ENCODE measurements at regions not wholly inside any gene's neighbourhood (a gene's known extent, or its start where the extent isn't known, plus 50 kb on each side); places are given as distances from the start of the nearest gene placed in this dataset.
"Not testable (repeated sequence)": the region's sequence is repeated elsewhere in the genome, so short reads cannot be mapped to it uniquely, and the experiment has no call there.

DNA sequence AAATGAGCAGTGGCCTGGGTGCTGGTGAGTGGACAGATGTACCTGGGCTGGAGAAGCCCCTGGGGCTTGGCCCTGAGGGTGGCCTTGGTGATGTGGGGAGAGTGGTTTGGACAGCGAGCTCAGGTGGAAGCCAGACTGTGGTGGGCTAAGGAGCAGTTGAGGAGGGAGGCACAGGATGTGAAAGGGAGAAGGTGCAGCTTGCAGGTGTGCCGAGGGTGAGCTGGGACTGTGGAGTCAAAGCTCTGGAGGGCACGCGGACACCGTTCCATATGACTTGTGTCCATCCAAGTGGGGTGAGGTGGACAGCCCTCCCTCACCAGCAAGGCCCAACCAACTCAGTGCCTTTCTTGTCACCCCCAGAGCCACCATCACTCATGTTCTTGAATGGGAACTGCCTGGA lies 170.8 kb upstream of the ZNF267 start:
- no peak for DNase-seq

DNA sequence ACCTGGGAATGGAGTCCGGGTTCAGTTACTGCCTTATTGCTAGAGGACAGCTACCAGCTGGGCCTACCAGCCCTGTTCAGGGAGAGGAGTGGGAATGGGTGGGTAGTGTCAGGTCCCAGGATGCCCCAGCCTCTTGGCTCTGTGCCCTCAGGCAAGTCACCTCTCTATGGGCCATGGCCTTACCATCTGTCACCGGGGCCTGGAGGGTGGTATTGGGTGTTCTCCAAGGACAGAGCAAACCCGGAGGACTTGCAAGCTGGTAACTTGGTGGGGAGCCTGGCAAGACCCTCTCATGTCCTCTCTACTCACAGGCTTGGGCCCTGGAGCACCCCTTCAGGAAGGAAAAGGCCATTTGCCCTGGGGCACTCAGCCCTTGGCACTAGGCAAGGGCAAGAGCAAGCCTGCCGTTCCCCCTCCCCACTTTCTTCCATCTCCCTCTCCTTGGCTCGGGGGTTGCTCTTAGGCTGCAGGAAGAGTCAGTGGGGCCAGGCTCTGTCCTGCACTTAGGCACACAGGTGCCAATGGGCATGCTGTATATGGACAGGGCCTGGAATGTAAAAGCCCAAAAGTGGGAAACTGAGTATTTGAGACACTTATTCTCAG lies 170.0 kb upstream of the ZNF267 start:
- no peak for DNase-seq

DNA sequence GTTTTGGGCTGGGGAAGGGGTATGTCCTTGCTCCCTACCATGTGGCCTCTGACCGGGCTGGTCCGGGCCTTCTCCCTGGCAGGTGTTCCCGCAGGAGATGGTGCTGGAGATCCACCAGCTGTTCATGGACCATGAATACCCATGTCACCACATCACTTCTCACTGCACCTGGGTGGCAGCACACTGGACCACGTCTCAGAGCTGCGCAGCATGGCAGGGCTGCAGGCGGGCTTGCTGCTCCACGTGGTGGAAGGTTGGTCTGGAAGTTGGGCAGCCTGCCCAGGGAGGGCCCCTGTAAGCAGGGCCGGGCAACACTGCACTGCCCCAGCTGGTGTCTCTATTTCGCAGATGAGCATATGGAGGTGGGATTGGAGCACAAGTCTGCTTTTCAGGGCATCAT lies 169.5 kb upstream of the ZNF267 start:
- peak; percentile 0 for DNase-seq

DNA sequence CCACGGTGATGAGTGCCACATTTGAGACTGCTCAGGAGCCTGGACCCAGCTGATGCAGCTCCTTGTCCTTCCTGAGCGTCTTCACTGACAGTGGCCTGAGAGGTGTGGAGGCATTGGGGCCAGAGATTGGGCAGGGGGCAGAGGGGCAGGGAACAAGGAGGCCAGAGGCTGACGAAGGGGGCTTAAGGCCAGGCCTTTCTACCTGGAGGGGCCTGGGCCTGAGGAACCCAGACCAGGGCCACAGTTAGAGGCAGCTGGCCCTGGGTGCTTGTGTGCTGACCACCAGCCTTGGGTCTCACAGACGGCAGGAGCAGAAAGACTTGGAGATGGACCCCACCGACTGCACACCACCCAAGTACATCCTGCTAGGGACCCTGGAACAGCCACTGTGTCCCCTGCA lies 168.2 kb upstream of the ZNF267 start:
- DNase-seq: peak; percentile 1

DNA sequence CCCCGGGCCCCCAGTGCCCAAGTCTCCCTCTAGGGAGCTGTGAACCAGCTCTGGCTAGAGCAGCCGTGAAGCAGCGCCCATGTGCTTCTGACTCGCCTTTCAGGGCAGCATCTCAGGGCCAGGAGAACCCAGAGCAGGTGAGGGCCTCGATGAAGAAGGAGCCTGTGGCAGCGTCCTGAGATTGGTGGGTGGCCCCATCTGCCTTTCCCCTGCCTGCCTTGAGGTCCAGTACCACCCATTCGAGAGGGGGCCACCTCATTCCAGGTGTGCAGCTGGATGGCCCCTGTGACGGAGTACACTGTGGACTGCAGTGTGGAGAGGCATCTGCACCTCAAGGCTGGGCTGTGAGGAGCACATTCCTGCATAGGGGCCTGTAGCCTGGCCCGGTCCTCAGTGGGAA lies 167.3 kb upstream of the ZNF267 start:
- peak; percentile 1 for DNase-seq

DNA sequence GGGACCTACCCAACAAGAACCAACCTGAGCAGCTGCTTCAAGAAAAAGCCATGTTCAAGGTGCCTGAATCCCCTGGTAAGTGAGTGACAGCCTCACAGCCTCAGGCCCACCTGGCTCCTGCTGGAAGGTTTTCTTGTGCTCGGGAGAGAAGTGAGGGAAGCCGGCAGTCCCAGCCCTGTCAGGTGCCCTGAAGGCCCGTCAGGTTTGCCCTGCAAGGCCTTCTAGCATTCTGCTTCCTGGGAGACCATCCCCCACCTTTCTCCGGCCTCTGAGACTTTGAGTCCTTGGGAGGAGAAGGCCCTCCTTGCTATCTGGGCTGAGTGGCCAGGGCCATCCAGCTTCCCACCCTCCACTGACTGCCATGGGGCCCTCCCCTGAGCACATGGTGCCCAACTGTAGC lies 166.7 kb upstream of the ZNF267 start:
- peak; percentile 0 for DNase-seq

DNA sequence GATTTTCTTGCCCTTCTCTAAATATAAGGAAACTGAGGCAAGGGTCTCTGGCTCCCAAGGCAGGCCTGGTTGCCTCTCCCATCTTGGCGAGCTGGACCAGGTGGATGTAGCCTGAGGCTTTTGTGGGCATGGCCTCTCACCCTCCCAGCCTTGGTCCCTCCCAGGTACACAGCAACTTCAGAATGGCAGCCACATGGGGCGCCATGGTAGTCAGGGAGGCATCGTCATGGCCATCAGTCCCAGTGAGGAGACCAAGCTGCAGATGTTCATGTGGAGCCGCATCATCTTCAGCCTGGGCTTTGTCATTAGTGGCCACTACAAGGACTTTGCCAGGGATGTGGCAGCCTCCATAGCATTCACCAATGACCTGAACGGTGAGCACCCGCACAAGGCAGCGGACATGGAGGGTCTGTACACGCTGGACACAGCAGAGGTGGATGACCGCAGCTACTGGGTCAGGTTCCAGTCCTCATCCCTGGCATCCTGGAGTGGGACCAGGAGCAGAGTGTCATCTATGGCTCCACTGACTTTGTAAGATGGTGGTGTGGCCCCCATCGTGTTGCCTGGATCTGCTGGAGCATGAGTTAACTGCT lies 165.8 kb upstream of the ZNF267 start:
- DNase-seq: no peak

DNA sequence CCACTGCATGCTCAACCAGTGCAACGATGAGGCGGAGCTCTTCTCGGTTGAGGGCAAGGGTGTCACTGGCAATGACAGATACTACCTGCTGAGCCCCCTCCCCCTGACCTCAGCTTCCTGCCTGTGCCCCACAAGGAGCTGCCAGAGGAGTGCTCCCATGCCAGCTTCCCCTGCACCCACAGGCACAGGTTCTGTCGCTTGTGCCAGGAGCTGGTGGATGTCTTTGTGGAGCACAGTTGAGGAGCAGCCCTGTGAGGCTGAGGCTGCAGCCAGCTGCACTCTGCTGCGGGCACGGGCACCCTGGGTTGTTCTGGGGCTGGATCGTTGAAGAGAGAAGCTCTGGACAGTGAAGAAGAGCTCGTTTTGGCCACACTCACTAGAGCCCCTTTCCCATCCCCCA lies 165.3 kb upstream of the ZNF267 start:
- DNase-seq: no peak

DNA sequence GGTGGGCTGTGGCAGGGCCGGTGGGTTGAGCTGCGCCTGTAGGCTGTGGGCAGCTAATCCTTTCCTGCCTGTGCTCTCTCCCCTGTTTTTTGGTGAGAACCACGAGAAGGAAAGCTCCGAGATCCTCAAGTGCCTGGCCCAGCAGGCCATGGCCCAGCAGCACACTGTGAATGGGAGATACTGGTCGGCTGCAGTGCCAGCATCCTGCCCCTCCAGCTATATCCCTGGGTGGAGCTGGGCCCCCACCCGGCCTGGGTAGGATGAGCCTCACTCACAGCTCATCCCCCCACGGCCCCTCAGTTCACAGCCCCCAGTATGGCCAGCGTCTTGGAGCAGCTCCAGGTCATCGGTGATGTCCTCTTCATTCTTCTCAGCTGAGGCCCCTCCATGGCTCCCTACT lies 164.4 kb upstream of the ZNF267 start:
- DNase-seq: no peak

DNA sequence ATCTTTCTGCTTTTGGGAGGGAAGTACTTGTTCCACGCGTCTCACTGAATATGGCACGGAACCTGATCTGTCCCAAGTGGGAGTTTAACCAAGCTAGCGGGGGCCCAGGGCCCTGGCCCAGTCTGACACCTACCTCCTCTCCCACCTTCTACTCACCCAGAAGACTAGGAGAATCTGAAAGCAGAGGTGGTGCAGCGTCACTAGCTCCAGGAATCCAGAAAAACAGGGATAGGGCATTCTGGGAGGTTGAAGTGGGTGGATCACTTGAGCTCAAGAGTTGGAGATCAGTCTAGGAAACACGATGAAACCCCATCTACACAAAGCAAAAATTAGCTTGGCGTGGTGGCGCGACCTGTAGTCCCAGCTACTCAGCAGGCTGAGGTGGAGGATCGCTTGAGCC lies 163.5 kb upstream of the ZNF267 start:
- no peak for DNase-seq

DNA sequence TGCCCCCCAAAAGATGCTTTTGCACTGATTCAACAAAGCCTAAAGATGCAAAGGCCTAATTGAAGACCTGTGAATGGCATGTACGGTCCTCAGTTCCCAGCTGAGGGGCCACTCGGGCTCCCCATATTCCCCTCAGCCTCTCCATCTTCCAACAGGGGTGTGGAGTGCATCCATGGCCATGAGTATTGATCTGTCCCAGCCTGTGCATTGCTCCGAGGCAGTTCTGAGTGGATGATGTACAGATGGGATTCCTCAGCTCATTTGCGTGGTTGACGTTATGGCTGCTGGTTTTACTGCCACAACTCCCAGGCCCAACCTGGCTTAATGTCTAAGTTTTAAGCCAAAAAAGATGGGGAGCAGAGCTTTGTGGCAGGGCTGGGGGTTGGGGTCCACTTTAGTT lies 162.7 kb upstream of the ZNF267 start:
- DNase-seq: no peak

DNA sequence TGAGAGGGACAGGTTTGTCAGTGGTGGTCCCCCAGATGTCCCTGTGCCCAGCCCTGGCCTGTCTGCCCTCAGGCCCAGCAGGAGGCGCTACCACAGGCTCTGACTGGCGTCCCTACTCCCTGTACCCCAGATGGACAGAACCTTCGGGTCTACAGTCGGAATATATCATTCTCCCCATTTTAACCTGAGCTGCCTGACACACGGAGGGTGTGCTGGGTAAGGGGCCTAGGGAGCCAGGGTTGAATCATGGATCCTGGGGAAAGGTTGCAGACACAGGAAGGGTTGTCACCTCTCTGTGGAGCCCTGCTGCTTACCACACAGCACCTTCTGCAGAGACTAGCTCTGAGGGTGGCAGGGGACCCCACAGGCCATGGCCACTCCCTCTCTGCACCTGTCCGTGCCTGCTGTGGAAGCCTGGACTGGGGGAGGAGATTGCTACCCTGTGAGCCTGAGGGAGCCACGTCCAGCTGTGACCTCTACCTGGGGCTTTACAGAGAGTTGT lies 162.2 kb upstream of the ZNF267 start:
- DNase-seq: no peak

DNA sequence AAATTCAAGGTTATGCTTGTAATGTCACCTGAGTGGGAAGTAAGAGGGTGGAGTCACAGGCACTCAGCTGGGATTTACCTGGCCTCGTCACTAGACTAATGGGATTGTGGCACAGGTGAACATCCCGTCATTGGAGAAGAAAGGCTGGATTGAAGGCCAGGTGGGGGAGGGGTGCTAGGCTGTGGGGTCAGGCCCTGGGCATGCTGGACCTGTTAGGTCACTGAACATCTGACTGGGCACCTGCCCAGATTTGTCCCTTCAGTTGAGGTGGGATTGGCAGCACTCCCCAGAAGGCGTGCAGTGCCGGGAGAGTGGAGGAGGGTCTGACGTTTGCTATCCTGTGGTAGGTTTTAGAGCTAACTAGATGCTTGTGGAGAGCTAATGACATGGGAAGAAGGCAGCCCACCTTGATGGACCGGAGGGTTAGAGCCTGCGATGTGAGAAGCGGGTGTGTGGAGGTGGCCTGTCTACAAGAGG lies 161.5 kb upstream of the ZNF267 start:
- no peak for DNase-seq

DNA sequence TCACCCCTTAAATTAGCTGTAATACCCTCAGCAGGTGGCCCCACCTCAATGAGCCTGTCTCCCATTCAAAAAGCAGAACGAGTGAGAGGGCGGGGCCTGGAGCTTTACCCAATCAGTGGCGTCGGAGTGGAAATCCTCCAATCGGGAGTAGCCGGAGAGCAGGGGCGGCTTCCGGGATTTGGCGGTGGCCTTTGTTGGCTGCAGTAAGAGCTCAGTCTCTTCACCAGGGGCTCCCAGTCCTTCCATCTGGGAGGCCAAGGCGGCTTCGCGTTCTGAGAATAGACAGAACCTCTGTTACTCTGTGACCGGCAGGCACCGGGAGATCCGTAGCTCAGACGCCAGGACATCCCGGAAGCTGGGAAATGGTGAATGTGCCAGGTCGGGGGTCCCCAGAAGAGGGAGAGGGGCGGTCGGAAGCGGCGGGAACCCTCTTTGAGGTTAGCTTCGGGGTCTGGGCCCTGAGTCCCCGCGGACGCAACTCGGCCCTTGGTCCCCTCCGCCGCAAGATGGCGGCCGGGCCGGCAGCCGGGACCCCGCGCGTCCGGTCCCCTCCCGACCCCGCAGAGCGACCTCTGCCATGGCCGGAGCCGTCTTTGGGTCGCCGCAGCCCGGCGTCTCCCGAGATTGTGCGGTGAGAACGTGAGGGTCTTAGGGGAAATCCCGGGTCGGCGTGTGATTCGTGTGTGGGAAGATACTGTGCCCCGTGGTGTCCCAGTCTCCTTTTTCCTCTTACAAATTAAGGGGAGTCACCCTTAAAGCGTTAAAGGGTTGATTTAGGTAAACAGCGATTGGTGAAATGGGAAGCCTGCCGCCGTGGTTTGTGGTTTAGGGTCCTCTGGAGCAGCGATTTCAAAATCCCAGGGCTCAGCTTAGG lies 160.3 kb upstream of the ZNF267 start:
- DNase-seq: peak; percentile 97

DNA sequence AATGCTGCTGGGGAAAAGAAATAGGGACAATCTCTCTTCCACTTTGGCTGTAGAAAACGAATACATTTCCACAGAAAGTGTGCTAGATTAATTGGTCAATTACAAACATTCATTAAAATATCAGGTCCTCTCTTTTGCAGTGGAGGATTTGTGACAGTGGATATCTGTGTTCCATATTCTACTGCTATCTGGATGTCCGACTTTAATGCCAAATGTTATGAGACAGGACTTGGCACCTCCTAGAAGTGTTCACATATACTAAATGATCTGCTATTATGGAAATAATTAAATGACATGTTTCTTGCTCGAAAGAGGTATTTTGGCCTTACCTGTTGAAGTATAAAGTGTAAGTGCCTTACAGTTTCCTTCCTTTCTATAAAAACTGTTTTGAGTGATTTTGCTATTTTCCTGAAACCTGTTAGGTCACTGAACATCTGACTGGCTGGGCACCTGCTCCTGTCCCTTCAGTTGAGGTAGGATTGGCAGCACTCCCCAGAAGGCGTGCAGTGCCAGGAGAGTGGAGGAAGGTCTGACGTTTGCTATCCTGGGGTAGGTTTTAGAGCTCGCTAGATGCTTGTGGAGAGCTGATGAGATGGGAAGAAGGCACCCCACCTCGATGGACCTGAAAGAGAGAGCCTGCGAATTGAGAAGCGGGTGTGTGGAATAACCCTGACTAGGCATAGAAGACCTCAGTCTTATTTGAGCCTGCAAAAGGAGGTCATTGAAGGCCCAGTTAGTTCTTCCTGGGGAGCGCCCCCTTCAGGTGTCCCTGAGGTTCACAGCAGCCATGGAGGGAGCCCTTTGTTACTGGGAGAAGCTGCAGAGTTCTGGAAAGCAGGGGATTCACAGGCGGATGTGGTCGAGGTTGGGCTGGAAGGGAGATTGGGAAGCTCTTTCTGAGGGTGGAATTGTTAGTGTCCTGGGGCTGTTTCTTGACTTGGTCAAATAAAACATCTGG lies 159.4 kb upstream of the ZNF267 start:
- peak; percentile 31 for DNase-seq

DNA sequence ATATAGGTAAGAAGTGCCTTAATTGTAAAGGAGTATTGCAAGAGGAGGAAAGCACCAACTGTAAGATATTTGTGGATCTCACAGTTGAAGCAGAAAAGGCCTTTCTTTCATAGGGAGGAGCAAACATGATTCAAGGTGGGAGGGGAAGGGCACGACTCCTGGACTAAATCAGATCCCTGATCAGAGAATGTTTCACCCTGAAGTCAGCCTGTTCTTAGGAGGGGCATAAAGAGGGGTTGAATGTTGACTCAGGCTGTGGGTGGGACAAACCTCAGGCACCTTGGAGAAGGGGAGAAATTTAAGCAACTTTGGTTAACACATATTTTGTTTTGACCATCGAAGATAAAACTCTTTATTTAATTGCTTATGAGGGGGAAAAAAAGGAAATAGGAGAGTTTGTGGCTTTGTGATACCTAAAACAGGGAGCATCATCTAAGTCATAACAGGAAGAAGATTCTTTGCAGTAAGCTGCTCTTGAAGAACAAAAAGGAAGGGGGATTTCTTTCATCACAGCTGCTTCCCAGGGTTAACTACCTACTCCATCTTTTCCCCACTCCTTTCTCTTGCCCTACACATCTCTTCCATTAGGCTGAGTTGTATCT lies 158.6 kb upstream of the ZNF267 start:
- no peak for DNase-seq

DNA sequence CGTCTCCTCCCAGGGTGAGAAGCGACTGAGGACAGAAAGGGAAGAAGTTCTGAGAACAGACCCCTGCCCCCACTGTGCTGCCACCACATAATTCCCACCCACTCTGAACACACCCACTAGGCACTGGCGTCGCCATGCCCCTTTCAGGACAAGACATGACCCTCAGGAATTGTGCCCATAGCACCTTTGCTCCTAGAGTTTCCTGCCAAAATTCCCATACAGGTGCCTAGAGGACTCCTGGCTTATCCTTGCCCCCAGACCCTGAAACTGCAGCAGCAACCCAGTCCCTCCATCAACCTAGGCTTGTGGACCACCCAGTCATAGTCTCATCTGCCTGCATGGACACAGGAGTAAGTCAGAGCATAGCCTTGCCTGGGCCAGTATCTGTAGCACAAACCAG lies 157.7 kb upstream of the ZNF267 start:
- no peak for DNase-seq

DNA sequence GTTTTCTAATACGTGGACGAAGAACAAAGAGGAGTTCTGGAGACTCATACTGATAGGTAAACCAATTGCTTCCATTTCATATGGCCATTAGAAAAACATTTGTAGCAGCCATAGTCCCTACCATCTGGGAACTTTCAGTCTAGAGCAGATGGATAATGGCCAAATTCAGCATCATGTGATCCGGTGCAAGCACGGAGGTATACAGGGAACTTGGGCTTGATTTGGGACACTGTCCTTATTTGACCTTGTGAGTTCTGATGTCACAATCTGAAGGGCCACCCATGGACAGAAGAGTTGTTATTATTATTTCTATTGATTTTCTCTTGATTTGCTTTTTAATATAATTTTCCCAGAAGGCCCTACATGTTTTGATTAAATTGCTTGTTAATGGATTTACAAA lies 154.6 kb upstream of the ZNF267 start:
- DNase-seq: no peak

DNA sequence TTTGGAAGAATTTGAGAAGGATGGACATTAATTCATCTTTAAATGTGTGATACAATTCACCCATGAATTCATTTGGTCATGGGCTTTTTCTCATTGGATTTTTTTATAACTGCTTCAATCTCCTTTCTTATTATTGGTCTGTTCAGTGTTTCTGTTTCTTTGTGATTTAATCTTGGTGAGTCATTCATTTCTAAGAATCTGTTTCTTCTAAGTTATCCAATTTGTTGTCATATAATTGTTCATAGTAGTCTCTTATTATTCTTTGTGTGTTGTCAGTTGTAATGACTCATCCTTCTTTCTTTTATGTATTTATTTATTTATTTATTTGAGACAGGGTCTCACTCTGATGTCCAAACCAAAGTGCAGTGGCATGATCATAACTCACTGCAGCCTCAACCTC lies 146.1 kb upstream of the ZNF267 start:
- DNase-seq: no peak

DNA sequence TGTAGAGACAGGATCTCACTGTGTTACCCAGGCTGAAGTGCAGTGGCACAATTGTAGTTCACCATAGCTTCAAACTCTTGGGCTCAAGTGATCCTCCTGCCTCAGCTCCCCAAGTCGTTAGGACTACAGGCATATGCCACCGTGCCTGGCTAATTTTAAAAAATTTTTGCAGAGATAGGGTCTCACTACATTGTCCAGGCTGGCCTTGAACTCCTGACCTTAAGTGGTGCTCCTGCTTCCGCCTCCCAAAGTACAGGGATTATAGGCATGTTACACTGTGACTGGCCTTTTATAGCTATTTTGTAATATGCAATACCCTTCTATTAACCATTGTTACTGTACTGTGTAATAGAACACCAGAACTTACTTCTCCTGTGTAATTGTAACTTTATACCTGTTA lies 139.3 kb upstream of the ZNF267 start:
- no peak for DNase-seq

DNA sequence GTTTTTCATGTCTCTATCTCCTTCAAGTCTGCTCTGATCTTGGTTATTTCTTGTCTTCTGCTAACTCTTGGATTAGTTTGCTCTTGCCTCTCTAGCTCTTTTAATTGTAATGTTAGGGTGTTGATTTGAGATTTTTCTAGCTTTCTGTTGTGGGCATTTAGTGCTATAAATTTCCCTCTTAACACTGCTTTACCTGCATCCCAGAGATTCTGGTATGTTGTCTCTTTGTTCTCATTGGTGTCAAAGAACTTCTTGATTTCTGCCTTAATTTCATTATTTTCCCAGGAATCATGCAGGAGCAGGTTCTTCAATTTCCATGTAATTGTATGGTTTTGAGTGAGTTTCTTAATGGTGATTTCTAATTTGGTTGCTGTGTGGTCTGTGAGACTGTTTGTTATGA lies 128.5 kb upstream of the ZNF267 start:
- DNase-seq: not testable (repeated sequence)

DNA sequence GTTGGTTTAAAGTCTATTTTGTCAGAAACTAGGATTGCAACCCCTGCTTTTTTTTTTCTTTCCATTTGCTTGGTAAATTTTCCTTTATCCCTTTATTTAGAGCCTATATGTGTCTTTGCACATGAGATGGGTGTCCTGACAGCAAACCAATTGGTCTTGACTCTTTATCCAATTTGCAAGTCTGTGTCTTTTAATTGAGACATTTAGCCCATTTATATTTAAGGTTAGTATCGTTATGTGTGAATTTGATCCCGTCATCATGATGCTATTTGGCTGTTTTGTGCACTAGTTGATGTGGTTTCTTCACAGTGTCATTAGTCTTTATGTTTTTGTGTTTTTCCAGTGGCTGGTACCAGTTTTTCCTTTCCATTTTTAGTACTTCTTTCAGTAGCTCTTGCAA lies 127.7 kb upstream of the ZNF267 start:
- DNase-seq: no peak

All from RPMI8226 (cell line).